HG03439 (cell line): ENCODE measurements at regions not wholly inside any gene's neighbourhood (a gene's known extent, or its start where the extent isn't known, plus 50 kb on each side); places are given as distances from the start of the nearest gene placed in this dataset.

Experiments used
- ATAC-seq: cut with Tn5 transposase; IDR thresholded peaks from one replicate; pipeline ENCODE4 v1.9.1; 2021; ENCODE audit warnings: mild to moderate bottlenecking, moderate library complexity; ENCODE audit not compliant: unreplicated experiment

DNA sequence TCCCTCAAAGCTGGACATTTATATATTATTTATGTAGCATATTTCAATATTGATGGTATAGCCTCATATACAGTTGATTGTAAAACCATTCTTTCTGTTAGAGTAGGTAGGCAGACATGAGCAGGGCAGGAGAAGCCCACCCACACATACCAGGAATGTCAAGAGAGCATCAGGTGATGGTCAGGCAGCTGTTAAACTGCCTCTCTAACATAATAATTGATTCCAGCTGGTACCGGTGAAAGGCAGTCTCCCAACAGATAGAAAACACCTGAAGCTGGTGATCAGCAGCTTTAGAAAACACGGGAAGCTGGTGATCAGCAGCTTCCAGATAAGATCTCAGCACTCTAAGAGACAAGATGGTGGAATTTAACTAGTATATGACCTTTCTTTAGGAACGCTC lies 132.9 kb downstream of the SLITRK6 start:
- no peak for ATAC-seq

GRCh38 chr13:85665286-85665685 lies 133.9 kb downstream of the SLITRK6 start:
- ATAC-seq = no peak

DNA sequence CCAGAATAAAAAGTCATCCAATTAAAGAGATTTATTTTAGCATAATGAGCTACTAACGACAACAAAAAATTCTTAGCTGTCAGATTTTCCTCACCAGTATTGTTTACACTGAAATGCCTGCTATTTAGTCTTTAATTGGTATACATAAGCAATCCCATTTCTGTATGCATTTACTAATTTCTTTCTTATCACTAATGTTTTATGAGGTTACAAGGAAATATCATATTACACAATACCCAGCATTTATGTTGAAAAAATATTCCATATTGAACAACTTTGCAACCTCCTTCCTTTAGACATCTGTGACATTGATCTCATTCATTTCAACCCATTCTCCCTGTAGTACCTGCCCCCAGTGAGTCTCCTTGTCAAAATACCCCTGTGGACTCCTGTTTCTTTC lies 135.4 kb downstream of the SLITRK6 start:
- no peak for ATAC-seq

DNA sequence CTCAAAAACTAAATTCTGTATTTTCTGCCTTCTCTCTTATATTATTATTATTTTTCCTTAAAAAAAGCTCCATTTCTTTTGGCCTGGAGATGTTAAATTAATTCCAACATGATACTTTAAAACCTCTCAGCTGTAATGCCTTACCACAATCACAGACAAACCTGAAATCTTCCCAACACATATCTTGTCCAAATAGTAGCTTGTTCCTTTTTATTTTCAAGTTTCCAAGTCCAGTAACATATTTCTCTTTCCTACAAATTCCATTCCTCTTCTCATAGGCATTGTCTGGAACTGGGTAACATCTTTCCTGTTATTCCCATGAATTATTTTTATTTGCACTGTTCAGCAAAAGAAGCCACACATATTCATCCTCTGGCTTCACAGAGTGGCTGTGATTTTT lies 137.0 kb downstream of the SLITRK6 start:
- no peak for ATAC-seq

DNA sequence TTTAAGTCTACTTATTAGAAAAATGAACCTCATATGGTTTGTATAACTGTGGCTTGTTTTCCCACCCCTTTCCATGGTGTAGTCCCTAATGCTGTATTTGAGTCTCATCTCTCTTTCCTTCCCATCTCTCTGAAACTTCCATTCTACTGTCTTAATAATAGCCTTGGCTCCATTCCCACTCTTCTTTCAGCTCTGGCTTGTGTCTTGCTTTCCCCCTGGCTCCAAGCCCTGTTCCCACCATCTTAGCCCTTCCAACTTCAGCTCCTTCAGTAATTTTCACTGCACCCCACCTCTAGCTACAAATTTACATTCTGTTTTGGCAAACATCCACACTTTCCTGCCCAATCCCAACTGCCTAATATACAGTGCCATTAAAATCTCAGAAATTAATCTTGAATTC lies 137.5 kb downstream of the SLITRK6 start:
- no peak for ATAC-seq

DNA sequence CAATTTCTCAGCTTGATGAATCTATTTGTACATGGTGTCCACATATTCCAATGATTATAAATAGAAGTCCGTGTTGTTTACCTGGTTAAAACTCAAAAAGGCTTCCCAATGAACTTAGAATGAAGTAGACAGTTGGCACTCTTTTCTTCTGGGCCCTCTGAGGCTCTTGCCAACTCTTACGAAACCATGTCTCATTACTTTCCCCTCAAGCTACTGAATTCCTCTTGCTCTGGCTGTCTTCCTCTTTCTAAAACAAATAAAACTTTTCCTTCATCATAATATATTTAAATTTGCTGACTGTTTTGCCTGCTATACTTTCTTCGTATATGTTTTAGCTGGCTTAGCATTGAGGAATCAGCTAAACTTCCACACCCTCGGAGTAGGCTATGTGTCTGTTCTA lies 139.7 kb downstream of the SLITRK6 start:
- ATAC-seq = no peak

DNA sequence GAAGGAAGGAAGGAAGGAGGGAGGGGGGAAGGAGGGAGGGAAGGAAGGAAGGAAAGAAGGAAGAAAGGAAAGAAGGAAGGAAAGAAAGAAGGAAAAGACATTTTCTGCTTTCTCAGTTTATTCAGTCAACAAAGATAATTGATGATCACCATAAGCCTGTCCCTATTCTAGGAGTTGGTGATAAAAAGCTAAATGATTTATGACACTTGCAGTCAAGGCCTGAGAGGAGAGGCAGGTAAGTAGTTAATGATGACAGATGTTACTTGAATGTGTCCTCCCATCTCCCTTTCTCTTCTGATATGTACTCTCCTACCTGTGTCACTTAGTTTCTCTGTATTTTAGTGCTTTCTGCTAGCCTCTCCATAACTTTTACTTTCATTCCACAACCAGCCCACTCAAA lies 141.3 kb downstream of the SLITRK6 start:
- ATAC-seq = no peak

- no peak for ATAC-seq
These were observed 144.2 kb downstream of the SLITRK6 start for GRCh38 chr13:85655040-85655439.

DNA sequence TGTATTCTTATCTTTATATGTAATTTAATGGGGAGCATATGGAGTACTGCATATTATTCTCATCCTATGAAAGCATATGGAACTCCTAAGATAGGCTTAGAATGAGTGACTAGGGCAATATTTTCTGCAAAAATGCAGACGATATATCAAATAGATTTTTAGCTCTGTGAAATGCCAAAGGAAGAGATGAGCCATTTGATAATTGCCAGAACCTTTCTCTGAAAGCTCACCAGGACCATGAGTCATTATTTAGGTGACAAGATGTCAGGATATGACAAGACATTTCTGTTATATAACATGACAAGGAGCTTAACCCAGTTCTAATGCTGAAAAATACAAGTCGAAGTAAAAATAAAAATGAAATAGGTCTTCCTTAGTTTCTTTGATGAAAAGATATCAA lies 145.0 kb downstream of the SLITRK6 start:
- no peak for ATAC-seq

DNA sequence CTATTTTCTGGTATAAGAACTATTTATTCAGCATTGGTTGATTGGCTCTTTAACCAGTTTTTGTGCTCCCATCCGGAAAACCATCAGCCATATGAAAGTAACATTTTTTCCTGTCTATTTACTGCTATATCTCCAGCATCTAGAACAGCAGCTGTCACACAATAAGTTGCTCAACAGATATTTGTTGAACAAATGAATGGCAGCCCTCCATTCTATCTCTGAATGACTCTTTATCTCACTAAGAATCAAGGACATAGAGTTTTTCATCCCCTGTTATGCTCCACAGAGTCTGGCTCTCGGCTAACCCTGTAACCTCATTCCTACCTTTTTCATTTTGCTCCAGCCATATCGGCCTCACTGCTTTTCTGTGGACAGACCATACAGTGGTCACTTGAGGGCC lies 145.5 kb downstream of the SLITRK6 start:
- no peak for ATAC-seq

DNA sequence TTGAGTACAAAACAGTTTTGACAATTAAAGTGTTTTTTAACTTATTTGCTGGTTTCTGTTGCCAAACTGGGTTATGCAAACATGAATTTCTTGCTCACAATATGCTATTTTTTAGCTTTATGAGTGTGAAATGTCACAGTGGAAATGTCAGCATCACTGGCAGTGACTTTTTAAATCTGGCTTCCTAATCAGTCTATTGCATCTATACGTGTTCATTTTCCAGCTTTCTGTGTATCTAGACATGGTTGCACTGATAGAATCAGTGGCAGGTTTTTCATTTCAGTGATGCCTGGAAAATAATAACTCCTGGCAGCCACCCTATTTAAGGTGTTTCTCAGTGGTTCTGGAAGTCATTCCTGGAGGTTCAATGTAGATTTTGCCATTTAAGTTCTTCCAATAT lies 146.7 kb downstream of the SLITRK6 start:
- ATAC-seq = no peak

DNA sequence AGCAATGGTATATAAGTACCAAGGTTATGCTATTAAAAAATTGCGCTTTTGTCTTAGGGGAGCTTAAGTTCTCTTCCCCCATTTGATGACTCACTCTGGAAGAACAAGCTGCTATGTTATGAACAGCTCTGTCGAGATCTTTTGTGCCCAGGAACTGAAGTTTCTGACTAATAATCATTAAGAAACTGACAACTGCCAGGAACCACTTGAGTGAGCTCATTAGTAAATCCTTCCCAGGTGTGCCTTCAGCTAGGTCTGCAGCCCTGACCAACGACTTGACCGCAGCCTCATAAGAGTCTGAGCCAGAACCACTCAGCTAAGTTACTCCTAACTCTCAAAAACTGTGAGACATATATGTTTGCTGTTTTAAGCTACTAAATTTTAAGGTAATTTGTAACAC lies 147.8 kb downstream of the SLITRK6 start:
- no peak for ATAC-seq

DNA sequence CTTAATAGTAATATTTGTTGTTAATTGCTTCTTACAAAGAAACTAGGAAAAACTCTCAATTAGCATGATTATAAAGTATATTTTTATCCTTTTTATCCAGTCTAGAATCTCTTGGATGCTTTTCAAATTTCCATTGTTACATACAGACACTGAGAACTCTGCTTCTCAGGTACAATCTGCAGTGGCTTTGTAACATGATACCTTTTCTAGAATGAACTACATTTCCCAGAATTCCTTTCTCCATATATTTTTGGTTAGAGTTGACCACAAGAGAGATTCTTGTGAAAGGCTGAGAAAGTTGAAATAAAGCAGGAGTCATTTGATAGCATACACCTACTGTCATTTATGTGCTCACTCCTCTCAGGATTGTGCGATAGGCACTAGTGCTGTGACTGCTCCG lies 148.6 kb downstream of the SLITRK6 start:
- no peak for ATAC-seq

DNA sequence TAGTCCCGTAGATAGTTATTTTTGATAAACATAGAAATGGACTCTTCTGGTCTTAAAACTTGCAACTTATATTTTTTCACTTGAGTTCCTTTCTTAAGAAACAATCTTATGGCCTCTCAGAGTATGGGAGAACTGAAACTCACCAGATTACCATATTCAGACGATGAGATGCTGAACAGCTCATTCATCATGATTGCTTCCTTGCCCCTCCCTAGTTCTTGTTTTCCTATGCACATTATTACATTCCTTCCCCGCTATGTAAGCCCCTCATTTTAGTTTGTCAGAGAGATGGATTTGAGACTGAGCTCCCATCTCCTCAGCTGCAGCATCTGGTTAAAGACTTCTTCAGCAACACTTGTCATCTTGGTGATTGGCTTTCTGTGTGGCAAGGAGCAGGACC lies 158.5 kb downstream of the SLITRK6 start:
- no peak for ATAC-seq

GRCh38 chr13:85638815-85639393 lies 160.3 kb downstream of the SLITRK6 start:
- ATAC-seq = no peak

DNA sequence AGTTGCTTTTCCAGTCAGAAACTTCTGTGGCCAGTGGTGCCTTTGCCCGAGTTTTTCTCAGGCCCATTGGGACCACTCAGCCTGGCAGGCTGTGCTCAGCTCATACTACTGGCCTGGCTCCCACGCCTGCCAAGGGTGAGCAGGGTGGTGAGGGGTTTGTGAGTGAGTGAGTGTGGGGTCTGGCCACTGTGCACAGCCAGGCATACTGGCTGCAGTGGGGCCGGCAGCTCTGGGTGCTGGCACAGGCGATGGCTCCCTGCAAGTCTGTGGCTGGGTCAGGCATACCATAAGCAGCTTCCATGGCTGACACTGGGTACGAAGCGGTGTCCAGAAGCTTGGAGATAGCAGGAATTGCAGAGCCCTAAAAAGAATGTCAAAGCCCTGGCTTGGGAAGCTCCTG lies 161.0 kb downstream of the SLITRK6 start:
- no peak for ATAC-seq

DNA sequence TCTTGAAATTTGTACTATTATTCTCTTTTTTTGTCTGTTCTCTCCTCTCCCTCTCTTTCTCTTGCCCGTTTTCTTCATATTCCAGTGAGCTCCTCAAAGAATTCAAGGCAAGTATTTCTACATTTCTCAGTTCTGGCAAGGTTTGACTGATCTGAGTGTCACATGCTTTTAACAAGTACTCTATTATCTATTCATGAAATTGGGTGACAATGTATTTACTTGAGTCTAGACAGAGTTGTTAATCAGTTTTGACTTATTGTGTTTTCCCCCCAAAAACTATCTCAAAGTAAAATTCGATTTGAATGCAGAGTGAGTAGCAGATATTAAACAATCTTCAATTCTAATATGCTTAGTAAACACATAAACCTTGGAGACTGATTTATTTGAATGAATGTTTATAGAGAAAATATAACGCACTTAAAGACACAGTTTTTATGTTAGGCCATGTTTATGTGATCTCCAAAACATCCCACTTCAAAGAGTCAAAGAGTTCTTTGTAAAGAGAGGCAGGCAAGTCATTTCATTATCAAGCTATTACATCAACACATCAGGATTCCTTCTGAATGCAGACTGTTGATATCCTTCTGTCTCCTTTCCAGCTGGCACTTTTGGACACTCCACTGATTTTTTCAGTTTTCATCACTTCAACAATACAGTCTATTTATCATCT lies 166.6 kb downstream of the SLITRK6 start:
- ATAC-seq = no peak

DNA sequence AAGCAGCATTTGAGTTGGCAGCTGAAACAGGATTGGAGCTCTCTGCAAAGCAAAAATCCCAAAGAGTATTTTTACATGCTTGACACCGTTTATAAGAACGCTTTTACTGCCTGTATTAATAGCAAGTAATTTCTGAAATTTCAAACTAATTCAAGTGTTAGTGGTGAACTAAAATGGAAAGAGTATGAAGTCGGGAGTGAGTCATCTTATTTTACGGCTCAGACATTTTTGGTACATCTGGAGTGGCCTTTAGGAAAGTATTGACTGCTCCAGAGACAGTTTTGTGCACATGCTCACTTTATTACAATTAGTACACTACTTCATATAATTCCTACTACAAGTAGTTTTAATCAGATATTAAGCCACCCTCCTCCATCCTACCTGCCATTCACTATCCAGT lies 167.4 kb downstream of the SLITRK6 start:
- ATAC-seq = no peak

GRCh38 chr13:85626603-85627002 lies 172.6 kb downstream of the SLITRK6 start:
- no peak for ATAC-seq

DNA sequence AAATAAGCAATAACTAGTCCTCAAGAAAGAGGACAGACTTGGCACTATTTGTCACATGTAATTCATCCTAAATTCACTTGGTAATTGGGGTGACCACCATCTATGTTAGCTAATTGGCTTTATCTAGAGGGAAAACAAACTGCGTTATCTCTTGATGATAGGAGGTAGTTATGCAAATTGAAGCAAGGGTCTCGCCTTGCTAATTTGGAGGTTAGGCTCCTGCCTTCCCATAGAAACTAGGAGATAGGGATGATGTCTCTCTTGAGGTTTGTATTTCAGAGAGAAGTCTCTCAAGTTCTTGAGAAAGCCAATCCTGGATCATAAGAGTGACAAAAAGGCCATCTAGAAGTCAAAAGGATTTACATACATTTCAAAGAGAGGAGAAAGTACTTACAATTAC lies 179.9 kb downstream of the SLITRK6 start:
- ATAC-seq = no peak

GRCh38 chr13:85618521-85618920 lies 180.7 kb downstream of the SLITRK6 start:
- no peak for ATAC-seq

DNA sequence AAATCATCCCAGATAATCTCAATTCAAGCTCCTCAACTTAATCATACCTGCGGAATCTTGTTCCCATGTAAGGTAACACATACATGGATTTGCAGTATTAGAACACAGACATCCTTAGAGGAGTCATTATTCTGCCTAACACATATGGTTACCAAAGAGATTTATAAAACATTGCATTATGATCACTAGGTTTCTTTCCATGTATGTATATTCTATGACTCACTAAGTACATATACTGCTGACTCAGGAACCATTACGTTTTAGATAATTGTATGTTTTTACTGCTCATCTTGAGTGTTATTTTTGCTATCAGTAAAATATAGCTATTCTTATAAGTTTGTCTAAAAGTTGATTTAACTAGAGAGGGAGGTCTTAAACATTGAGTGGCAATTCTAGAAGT lies 182.9 kb downstream of the SLITRK6 start:
- no peak for ATAC-seq

DNA sequence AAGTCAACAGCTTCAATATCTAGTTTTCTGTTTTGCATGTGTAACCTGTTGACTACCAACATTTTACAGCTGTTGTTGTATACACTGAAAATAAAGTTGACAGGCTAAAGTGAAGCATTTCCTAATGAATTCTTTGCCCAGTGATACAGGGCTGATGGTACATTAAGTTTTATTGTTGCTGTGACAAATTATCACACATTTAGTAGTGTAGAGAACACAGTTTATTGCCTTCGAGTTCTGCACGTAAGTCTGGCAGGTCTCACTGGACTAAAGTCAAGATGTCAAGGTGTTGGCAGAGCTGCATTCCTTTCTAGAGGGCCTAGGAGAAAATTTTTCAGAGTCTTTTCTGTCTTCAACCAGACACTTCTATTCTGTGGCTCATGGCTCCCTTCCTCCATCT lies 184.2 kb downstream of the SLITRK6 start:
- ATAC-seq = no peak
